Activated T-cell treated with anti-CD3 and anti-CD28 coated beads for 1 hour (primary cell): ENCODE measurements at regions not wholly inside any gene's neighbourhood (a gene's known extent, or its start where the extent isn't known, plus 50 kb on each side); places are given as distances from the start of the nearest gene placed in this dataset.

Experiments
- DNase-seq: peaks from one replicate; pipeline ENCODE4 v3.0.0-alpha.2; 2020; ENCODE audit warnings: low read depth

DNA sequence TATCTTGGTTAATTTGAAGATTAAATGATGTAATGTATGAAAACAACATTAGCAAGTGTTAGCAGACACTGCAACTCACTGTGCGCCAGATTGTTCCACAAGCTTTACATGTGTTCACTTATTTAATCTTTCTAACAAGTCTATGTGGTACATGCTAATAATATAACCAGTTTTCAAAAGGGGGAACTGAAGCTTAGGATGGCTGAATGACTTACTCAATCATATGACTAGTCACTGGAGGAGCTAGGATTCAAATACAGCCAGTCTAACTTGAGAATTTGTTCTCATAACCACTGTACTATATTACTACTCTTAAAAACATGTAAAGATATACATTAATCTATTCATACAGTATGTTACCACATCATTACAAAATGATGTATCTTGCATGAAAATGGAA, 60.5 kb upstream of the LRIG3 start:
- no peak for DNase-seq

DNA sequence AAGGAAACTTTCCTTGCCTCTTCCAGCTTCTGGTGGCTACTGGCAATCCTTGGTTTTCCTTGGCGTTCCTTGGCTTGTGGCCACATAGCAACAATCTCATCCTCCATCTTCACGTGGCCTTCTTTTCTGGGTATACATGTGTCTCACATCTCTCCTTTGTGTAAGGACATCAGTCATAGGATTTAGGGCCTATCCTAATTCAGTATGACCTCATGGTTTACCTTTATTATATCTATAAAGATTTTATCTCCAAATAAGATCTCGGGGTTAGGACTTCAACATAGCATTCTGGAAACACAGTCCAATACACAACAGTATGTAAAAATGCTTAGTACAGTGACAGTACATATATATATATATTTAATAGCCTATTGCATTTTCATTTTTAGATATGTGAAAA, 58.4 kb upstream of the LRIG3 start:
- no peak for DNase-seq

DNA sequence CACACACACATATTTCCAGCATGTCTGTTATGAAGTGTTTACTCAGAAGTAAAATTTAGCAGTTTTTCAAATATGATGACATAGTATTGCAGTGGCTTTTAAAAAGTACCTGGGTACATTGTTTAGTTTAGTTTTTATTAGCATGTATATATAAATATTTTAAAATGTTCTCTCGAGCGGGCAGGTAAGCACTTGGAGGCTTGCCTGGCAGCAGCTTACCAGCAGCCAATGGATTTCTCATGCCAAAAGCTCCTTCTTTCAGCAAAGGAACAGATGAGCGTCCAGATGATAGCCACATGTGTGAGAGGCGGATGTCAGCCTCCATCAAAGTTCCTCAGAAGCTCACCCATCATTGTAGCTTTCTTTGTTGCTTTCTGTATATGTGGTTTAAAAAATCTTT, 57.2 kb upstream of the LRIG3 start:
- no peak for DNase-seq

DNA sequence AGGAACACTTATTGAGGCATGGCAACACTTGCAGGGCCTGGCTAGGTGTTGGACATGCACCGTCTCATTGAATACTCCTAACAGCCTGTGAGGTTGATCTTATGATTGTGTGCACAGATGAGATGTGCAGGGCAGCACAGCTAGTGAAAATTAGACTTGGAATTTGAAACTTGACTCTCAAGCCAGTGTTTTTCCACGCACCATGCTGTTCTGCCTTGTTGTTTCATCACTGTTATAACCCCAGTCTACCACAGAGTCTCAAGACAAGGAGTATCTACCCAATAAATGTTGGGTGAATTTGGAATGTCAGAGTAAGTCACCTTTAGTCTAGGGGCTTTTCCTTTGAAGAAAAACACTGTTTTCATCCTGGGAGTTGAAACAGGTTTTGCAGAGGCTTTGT, 55.8 kb upstream of the LRIG3 start:
- DNase-seq: no peak
